Astrocyte of the cerebellum (primary cell): ENCODE measurements at regions not wholly inside any gene's neighbourhood (a gene's known extent, or its start where the extent isn't known, plus 50 kb on each side); places are given as distances from the start of the nearest gene placed in this dataset.
"Not testable (repeated sequence)": the region's sequence is repeated elsewhere in the genome, so short reads cannot be mapped to it uniquely, and the experiment has no call there.

ENCODE experiments used
- DNase-seq: peaks from one replicate; pipeline ENCODE4 v3.0.0-alpha.2; 2011; ENCODE audit warnings: low read depth
- H3K4me3 ChIP-seq: 2 replicates; pipeline ENCODE4 v1.5.1; 2011; ENCODE audit warnings: mild to moderate bottlenecking, low read depth, low read length, moderate library complexity
- CTCF ChIP-seq: IDR thresholded peaks from 2 replicates; pipeline ENCODE4 v1.5.1; 2012; ENCODE audit warnings: low read length, low read depth, moderate library complexity, mild to moderate bottlenecking; ENCODE audit errors: missing control alignments
- in situ Hi-C: cut with HindIII; loops from 2 replicates; pipeline ENCODE4 v1.10.0; 2017; ENCODE audit warnings: low sequenced_read_pairs

GRCh38 chr21:33136847-33137502 is 67.0 kb downstream of the OLIG1 start:
- TF ChIP-seq CTCF: no peak
- no peak for DNase-seq
- H3K4me3 ChIP-seq: no peak overlapping the region
- in situ Hi-C loops: no loop called here

DNA sequence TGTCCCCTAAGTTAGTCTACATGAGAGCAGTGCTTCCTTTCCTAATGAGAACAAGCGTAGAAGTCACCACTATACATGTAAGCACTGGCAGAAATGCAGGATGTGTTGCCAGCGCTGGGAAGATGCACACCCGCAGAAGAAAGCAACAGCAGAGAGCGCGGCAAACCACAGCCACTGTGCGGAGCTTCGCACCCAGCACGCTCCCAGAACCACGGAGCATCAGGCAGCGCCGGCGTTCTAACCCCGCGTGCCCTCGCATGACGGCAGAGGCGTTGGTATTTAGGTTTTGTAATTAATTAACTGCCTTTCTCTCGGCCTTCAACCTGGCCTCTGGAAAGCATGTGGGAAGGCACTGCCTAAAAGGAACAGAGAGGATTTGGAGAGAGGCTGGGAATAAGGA is 69.1 kb downstream of the OLIG1 start:
- H3K4me3 ChIP-seq: no peak overlapping the region
- in situ Hi-C loops: no loop called here
- no peak for TF ChIP-seq CTCF
- DNase-seq: no peak

- H3K4me3 ChIP-seq: no peak overlapping the region
- DNase-seq: no peak
- in situ Hi-C loops: no loop called here
- TF ChIP-seq CTCF: no peak
Measured at GRCh38 chr21:33140288-33140687, 70.3 kb downstream of the OLIG1 start.

DNA sequence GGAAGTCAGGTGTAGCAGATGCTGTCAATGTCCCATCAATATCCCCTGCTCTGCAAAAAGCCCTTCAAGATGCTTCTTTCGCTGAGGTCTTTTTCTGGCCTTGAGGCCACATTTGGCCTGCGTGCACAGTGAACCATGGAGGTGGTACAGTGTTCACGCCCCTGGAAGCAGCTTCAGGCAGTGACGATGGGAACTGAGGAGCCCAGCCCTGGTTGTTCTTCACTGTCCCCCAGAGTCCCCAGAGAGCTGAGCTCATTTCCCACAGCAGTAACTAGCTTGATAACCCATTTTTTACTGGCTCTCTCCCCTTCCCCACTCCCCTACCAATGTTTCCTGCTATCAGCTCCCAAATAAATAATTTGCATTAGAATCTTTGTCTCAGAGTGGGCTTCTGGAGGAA is 76.5 kb downstream of the OLIG1 start:
- DNase-seq: no peak
- no peak overlapping the region for H3K4me3 ChIP-seq
- TF ChIP-seq CTCF: no peak
- in situ Hi-C loops: no loop called here

- in situ Hi-C loops: no loop called here
- H3K4me3 ChIP-seq: no peak overlapping the region
- DNase-seq: no peak
- no peak for TF ChIP-seq CTCF
Measured at GRCh38 chr21:33149181-33149580, 79.2 kb downstream of the OLIG1 start.

DNA sequence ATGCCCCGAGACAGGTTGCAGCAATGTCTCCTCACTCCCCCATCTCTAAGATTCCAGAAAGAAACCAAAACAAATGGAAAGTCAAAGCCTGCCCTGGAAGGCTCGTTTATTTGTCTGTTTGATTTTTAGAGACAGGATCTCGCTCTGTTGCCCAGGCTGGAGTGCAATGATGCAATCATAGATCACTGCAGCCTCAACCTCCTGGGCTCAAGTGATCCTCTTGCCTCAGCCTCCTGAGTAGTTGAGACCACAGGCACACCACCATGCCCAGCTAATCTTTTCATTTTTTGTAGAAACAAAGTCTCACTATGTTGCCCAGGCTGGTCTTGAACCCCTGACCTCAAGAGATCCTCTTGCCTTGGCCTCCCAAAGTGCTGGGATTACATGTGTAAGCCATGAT is 78.8 kb upstream of the IFNAR2 start:
- in situ Hi-C loops, DNase-seq, H3K4me3 ChIP-seq: not testable (repeated sequence)

DNA sequence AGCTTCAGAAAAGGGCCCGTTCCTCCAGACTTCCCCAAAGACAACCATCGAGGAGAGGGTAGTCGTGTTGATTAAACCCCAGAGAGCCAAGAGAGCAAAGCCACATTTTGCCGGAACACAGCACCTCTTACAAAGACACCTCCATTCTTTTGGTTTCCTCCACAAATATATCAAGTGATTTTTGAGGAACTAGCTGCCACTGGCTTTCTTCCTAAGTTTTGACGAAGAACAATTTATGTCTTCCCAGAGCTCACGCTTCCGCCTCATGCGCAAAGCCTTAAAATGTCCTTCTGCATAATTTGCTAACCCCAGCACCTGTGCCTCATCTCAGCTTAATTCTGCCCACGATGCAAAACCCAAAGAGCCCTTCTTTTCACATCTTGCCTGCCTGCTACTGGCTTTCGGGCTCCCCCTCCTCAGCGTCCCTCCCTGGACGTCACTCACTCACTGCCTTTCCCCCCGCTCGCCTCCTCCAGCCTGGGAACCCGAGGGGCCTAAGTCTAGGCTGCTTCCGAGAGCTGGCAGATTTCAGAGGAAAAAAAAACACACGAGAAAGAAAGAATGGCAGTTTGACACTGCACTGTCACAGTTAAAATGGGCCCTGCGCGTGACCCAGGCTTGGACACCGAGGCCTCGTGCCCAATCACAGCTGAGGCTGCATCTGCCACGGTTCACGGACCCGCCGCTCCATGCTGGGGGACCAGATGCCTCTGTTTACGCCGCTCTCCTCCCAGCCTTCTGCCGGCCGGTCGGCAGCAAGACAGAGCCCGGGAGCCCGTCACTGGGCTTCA is 77.6 kb upstream of the IFNAR2 start:
- DNase-seq: no peak
- TF ChIP-seq CTCF: no peak
- in situ Hi-C loops: no loop called here
- H3K4me3 ChIP-seq: no peak overlapping the region
